DOHH2 (cell line): ENCODE measurements at regions not wholly inside any gene's neighbourhood (a gene's known extent, or its start where the extent isn't known, plus 50 kb on each side); places are given as distances from the start of the nearest gene placed in this dataset.

Source experiments
- H3F3A ChIP-seq: fragments of 200-600 bp; sonication (generic), shearing (Covaris generic); 2 replicates; pipeline ENCODE4 v1.6.0; 2016; ENCODE audit warnings: antibody characterized with exemption, mild to moderate bottlenecking; ENCODE audit not compliant: control insufficient read depth, insufficient read depth
- H3K27ac ChIP-seq: fragments of 200-600 bp; sonication (generic); 2 replicates; pipeline ENCODE4 v1.5.1; 2014; ENCODE audit warnings: low read depth, mild to moderate bottlenecking, low read length, moderate library complexity
- H3K27me3 ChIP-seq: fragments of 200-600 bp; sonication (generic); 2 replicates; pipeline ENCODE4 v1.6.1; 2014; ENCODE audit warnings: mild to moderate bottlenecking, low read length, mixed read lengths; ENCODE audit not compliant: control insufficient read depth
- H3K36me3 ChIP-seq: fragments of 200-600 bp; sonication (generic); 2 replicates; pipeline ENCODE4 v1.6.1; 2014; ENCODE audit warnings: mild to moderate bottlenecking, low read length, moderate library complexity, mixed read lengths; ENCODE audit not compliant: control insufficient read depth
- H3K4me1 ChIP-seq: fragments of 200-600 bp; sonication (generic); 2 replicates; pipeline ENCODE4 v1.6.1; 2014; ENCODE audit warnings: mild to moderate bottlenecking, low read length, mixed read lengths; ENCODE audit not compliant: control insufficient read depth
- H3K4me2 ChIP-seq: fragments of 200-600 bp; sonication (generic); 2 replicates; pipeline ENCODE4 v1.6.0; 2014; ENCODE audit warnings: mild to moderate bottlenecking, low read length, moderate library complexity
- H3K4me3 ChIP-seq: fragments of 200-600 bp; sonication (generic); 2 replicates; pipeline ENCODE4 v1.5.1; 2014; ENCODE audit warnings: mild to moderate bottlenecking, low read length, mixed read lengths
- H3K79me2 ChIP-seq: fragments of 200-600 bp; sonication (generic); 2 replicates; pipeline ENCODE4 v1.6.1; 2014; ENCODE audit warnings: mild to moderate bottlenecking, low read length, mixed read lengths; ENCODE audit not compliant: control insufficient read depth
- H3K9me2 ChIP-seq: fragments of 200-600 bp; sonication (generic); replicated peaks from 2 replicates; pipeline ENCODE4 v1.6.1; 2014; ENCODE audit warnings: mild to moderate bottlenecking, low read length, mixed read lengths; ENCODE audit not compliant: control insufficient read depth
- H3K9me3 ChIP-seq: fragments of 200-600 bp; sonication (generic); 2 replicates; pipeline ENCODE4 v1.6.1; 2014; ENCODE audit warnings: antibody characterized with exemption, low read length, mixed read lengths; ENCODE audit not compliant: control insufficient read depth, insufficient read depth
- H4K20me1 ChIP-seq: fragments of 200-600 bp; sonication (generic); 2 replicates; pipeline ENCODE4 v1.6.0; 2014; ENCODE audit warnings: low read depth, mild to moderate bottlenecking, antibody characterized with exemption, low read length, moderate library complexity; ENCODE audit not compliant: control insufficient read depth, insufficient read depth
- EZH2phosphoT487 ChIP-seq: fragments of 200-600 bp; sonication (generic); IDR thresholded peaks from 2 replicates; pipeline ENCODE4 v1.6.1; 2017; ENCODE audit warnings: borderline replicate concordance, mild to moderate bottlenecking, antibody characterized with exemption, low read length, moderate library complexity, mixed read lengths
- TF ChIP-seq, protein P1 (sequence below): fragments of 200-600 bp; sonication (generic); IDR thresholded peaks from one replicate; pipeline ENCODE4 v1.5.1; 2014; ENCODE audit warnings: antibody characterized with exemption, mild to moderate bottlenecking, low read depth, low read length; ENCODE audit not compliant: poor library complexity, severe bottlenecking

DNA sequence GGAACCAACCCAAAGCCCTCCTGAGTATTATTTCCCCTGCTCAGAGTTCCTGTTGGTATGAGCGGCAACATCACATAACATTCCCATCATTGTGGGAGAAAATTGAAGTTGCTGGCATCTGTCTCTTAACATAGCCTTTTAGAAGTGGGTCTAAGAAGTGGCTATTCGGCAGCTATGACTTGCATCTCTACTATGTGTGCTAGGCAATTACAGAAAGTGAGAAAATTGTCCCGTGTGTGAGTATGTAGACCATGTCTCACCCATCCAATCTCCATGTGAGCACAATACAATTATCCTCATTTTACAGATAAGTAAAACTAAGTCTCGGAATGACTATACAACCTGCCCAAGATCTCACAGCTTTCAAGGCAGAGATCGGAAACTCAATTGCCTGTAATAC, 239.4 kb upstream of the ZNF462 start:
- no peaks in the 10 kb centered on the region for H4K20me1 ChIP-seq
- no peak overlapping the region for H3K27ac ChIP-seq
- H3K4me1 ChIP-seq = no peaks in the 10 kb centered on the region
- H3K36me3 ChIP-seq = no peaks in the 10 kb centered on the region
- no peak overlapping the region for H3K4me3 ChIP-seq
- no peaks in the 10 kb centered on the region for H3K9me2 ChIP-seq
- no peak overlapping the region for H3K4me2 ChIP-seq
- TF ChIP-seq EZH2phosphoT487 = no peak
- TF ChIP-seq, protein P1, sequence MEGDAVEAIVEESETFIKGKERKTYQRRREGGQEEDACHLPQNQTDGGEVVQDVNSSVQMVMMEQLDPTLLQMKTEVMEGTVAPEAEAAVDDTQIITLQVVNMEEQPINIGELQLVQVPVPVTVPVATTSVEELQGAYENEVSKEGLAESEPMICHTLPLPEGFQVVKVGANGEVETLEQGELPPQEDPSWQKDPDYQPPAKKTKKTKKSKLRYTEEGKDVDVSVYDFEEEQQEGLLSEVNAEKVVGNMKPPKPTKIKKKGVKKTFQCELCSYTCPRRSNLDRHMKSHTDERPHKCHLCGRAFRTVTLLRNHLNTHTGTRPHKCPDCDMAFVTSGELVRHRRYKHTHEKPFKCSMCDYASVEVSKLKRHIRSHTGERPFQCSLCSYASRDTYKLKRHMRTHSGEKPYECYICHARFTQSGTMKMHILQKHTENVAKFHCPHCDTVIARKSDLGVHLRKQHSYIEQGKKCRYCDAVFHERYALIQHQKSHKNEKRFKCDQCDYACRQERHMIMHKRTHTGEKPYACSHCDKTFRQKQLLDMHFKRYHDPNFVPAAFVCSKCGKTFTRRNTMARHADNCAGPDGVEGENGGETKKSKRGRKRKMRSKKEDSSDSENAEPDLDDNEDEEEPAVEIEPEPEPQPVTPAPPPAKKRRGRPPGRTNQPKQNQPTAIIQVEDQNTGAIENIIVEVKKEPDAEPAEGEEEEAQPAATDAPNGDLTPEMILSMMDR = no peak
- H3K79me2 ChIP-seq = no peaks in the 10 kb centered on the region
- H3F3A ChIP-seq = no peaks in the 10 kb centered on the region
- no peaks in the 10 kb centered on the region for H3K27me3 ChIP-seq
- no peaks in the 10 kb centered on the region for H3K9me3 ChIP-seq

DNA sequence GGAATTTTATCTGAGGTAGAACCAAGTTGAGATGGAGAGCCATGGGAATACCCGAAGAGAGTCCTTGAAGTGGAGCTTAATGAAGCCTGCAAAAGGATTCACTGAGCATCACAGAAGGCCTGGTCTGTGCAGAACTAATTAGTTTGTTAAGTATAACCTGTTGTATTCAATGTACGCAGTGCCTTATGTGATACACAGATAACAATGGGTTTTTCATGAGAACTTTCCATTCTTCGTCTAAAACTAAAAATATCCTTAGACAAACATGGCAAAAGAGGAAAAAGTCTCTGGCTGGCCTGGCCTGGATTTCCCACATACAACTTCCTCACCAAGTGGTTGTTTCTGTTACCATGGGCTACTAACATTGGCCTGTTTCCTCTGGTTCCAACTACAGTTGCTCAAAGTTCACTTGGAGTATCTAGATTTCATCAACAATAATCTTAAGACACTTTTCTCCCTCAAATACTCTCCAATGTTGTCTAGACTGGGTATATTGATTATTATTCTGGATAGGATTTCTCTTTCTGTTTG, 237.6 kb upstream of the ZNF462 start:
- no peaks in the 10 kb centered on the region for H3K36me3 ChIP-seq
- no peak overlapping the region for H3K4me2 ChIP-seq
- no peaks in the 10 kb centered on the region for H3K9me2 ChIP-seq
- H3K79me2 ChIP-seq = no peaks in the 10 kb centered on the region
- no peaks in the 10 kb centered on the region for H4K20me1 ChIP-seq
- no peaks in the 10 kb centered on the region for H3F3A ChIP-seq
- H3K27ac ChIP-seq = no peak overlapping the region
- H3K4me3 ChIP-seq = no peak overlapping the region
- no peaks in the 10 kb centered on the region for H3K4me1 ChIP-seq
- no peaks in the 10 kb centered on the region for H3K27me3 ChIP-seq
- TF ChIP-seq, protein P1 = no peak
- no peak for TF ChIP-seq EZH2phosphoT487
- no peaks in the 10 kb centered on the region for H3K9me3 ChIP-seq

DNA sequence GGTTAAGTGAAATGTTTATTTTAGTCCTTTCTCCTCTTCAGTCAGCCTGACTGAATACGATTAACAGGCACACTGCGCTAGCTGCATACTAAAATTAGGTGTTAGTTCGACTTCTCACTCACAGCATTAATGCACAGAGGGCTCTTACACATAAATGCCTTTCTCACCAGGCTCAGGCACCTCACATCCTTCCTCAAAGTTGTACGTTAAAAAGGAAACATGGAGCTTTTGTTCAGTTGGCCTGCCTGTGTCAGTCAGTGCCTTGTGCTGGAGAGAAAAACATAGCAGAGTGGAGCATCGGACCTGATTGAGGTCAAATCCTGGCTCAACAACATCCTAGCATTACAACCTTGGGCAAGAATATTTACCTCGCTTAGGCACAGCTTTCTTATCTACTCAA, 236.0 kb upstream of the ZNF462 start:
- H3K27me3 ChIP-seq = no peaks in the 10 kb centered on the region
- no peak overlapping the region for H3K27ac ChIP-seq
- no peaks in the 10 kb centered on the region for H3K79me2 ChIP-seq
- H3F3A ChIP-seq = no peaks in the 10 kb centered on the region
- H3K9me2 ChIP-seq = no peaks in the 10 kb centered on the region
- no peaks in the 10 kb centered on the region for H3K36me3 ChIP-seq
- H3K9me3 ChIP-seq = no peaks in the 10 kb centered on the region
- H3K4me1 ChIP-seq = no peaks in the 10 kb centered on the region
- no peak overlapping the region for H3K4me3 ChIP-seq
- no peaks in the 10 kb centered on the region for H4K20me1 ChIP-seq
- no peak overlapping the region for H3K4me2 ChIP-seq
- no peak for TF ChIP-seq EZH2phosphoT487
- TF ChIP-seq, protein P1 = no peak
